ENCODE measurements at regions not wholly inside any gene's neighbourhood (a gene's known extent, or its start where the extent isn't known, plus 50 kb on each side); places are given as distances from the start of the nearest gene placed in this dataset.
"Not testable (repeated sequence)": the region's sequence is repeated elsewhere in the genome, so short reads cannot be mapped to it uniquely, and the experiment has no call there.

DNA sequence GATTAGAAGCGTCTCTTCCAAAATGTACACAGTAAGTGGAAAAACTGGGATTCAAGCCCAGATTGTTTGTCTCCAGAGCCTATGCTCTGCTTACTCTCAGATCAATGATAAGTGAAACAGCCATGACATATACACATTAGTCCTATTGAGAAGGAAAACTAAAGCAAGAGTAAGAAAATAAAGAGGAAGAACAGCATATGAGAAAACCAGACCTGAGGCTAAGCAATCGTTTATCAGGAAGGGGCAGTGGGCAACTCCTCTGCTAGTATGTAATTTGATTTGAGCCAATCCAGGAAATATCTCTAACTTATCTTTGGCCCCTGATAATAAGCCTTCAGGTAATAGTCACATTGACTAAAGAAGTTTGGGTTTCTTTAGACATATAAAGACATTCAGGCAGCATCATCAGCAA is 789.9 kb upstream of the C9orf72 start:
- no peak for DNase-seq

DNA sequence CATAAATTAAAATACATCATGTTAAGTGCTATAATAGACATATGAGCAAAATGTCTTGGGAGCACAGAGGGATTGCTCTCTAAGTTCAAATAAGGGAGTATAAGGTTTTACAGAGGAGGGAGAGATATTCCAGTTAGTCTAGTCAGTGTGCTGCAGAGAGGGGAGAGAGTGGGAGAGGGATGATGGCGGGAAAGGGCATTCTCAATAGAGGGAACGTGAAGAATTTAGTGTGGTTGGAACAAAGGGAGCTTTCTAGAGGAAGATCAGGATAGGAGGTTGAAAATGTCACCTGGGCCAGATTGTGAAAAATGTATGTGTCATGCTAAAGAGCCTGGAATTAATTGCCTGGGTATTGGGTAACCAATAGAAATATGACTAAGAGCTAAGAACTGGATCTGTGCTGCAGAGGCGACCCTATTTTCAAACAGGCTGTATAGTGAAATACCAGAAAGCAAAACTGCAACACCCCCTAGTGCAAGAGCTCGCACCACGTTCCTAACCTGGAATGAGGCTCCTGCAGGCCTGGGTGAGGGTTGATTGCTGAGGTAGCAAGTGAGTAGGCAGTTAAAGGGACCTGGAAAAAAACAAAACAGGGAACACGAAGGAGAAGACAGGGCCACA is 791.8 kb upstream of the C9orf72 start:
- DNase-seq = no peak

DNA sequence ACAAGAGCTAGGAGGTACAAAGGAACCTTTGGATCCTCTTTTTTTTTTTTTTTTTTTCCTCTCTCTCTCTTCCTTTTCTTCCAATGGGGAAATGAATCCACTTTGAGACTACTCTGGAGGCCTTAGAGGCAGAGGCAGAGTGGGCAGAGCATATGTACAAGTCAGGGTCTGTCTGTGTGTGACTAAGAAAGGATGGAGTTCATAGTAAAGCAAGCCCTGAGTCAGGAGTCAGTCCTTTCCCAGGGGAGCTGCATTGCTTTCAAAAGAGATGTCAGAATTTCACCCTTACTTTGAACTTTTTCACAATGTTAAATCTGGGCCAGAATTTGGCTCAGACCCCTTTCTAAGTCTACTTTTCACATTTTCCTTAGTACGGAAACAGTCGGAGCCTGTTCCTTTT is 792.4 kb upstream of the C9orf72 start:
- no peak for DNase-seq

DNA sequence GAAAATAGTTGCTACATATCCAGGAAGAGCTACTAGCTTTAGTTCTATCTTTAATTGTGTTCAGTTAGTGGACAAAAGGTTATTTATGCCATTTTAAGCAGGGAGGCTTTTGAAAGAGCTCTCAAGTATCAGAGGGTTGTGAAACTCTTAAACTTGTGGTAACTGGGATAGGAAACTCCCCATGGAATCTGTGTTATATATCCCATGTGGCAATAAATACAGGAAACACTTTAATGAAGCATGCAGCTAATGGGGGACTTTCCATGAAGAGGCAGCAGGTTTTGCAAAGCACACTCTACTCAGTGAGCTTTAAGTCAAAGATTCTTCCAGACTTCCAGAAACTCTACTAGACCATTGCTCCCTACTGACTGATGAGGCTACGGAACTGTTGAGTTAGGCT is 805.0 kb upstream of the C9orf72 start:
- no peak for DNase-seq

DNA sequence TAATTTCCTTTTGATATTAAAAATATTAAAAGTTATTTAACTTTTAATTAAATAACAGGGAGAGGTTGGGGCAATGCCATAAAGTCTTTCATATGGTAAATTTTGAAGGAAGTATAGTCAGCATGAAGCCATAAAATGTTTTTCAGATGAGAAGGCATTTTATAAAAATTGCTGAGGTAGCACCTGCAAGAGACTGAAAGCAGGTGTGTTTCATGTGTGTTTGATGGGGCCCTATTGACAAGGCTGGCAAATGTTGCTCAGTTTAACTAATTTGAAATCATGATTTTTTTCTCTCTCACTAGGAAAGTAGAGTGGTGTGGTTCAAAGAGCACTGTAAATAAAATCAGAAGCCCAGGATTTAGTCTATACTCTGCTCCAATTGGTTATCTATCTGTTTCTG is 805.8 kb upstream of the C9orf72 start:
- no peak for DNase-seq

DNA sequence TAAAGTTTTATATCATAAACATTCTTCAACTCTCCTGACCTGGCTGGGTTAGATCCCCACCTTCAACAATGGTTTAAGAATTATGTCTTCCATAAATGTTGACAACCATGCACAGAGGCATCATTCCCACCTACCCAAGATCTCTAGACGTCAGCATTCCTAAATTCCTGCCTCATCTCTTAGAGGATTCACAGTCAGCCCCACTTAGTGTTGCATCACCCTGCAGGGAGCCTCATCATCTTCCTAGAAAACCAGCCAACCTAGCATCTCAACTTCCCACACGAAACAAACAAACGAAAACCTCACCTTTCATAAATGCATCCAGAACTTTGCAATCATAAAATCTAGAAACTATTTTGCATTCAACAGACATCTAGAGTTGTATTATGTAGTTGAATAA is 816.1 kb upstream of the C9orf72 start:
- no peak for DNase-seq

DNA sequence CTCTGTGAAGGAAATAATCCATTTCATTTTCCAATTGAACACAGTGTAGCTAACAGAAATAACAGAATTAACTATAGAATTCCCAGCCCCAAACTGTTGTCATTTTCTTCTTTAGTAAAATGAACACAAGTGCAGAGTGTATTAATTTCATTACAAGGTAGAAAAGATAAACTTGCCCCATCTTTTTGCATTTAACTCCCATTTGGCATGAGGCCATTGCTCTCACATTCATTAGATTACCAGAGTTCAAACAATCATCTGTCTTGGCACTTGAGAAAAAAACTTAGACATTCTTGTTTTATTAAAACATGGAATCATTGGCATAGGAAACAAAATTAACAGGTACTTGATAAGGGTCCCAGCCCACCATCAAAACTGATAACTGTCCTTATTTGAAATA is 821.5 kb upstream of the C9orf72 start:
- no peak for DNase-seq

DNA sequence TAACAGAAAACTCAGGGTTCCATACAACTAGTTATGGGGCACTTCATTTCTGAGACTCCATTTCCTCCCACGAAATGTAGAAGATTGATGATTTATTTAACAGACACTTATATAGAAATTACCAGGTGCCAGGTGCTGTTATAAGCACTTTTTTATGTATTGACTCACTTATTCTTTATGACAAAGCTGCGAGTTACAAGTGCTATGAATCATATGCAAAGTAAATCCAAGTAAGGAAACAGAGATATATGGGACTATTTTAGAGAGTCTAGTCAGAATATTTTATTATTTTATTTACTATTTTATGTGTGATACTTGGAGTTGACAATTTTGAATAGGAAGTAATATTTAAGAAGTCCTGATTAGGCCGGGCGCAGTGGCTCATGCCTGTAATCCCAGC is 822.8 kb upstream of the C9orf72 start:
- no peak for DNase-seq

DNA sequence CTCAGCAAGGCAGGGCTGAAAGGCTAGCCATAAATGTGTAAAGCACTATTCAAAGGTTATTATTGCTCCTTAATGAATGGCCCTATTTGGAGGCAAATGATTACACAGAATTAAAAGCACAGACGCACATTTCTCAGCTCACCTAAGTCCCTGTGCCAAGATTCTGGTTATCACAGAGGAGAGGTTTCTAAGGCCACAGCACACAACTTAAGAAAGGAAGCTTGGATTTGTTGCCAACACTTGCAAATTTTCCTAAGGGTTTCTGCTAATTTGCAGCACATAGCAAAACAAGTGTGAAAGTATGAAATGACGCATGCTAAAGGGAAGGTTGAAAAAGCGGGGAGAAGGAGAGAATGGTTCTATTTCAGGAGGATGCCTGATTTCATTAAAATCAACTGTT is 834.1 kb upstream of the C9orf72 start:
- no peak for DNase-seq

DNA sequence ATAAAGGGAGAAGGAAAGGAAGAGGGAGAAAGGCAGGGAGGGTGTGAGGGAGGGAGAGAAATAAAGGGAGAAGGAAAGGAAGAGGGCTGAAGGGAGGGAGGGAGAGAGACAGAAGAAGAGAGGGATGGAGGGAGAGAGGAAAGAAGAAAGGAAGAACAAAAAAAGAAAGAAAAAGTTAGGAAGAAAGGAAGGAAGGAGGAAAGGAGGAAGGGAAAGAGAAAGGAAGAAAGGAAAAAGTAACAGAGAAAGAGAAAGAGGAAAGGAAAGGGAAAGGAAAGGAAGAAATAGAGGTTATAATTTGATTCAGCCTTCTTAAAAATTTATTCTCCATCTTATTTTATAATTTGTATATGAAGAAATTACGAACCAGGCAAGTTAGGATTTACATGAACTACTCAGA is 836.6 kb upstream of the C9orf72 start:
- DNase-seq = no peak

DNA sequence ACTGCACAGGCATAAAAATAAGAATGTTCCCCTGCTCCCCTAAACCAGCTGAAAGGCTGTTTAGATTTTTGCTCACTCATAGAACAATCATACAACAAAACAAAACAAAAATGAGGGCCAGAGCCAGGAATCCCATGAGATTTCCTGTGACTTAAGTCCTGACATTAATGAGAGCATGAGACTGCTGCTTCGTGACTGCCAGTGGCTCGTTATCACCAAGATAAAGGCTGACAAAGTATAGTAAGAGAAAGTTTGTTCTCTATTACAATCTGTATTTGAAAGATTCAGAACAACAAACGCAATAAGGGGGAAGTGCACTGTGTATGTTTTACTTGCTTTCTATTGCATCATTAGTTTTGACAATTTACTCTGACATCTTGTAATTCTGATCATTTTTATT is 837.1 kb upstream of the C9orf72 start:
- DNase-seq = no peak

DNA sequence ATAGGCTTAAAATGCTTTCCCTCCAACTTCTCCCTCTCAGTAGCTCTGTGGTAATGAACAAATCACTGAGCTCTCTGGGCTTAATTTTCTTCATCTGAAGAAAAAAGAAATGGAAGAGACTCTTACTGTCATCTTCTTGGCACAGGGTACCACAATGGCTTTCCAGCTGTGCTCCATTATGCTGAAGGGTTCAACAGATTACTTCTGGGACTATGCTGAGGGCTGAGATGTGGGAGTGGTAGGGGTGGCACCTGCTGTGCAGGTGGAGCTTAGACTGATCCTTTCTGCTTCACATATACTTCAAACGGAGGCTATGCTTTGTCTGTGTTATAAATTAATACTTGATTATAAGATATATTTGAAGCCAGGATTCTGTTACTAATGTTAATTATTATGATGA is 840.2 kb upstream of the C9orf72 start:
- no peak for DNase-seq

DNA sequence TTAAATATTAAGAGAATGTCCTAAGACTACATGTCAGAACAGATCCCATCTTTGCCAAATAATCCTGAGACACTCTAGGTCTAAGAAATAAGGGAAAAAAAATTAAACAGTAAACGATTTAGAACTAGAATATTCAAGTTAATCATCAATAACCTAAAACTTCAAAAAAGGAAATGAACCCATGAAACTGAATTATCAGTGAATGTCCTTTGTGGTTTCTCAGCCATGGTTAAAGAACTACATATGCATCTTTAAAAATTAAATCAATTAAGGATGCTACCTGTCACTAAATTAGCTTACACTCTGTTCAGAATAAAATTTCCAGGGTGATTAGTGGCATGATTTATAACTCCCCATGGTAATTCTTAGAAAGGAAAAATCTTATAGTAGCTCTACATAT is 850.0 kb upstream of the C9orf72 start:
- no peak for DNase-seq

DNA sequence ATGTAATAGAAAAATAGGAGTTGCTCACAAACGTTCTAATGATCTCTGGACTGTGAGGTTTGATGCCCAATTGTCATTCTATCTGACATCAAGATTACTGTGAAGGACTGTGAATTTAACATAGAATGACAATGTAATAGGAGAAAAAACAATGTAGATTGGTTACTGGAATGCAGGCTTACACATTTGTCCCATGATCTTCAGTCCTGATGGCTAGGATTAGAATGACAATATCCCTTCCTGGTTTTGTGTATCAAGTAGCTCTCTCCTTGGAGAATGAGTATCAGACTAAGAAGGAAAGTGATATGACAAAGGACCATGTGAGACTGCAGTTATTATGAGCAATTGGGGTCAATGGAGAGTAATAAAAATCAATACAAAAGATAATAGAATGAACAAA is 862.2 kb upstream of the C9orf72 start:
- DNase-seq = no peak

DNA sequence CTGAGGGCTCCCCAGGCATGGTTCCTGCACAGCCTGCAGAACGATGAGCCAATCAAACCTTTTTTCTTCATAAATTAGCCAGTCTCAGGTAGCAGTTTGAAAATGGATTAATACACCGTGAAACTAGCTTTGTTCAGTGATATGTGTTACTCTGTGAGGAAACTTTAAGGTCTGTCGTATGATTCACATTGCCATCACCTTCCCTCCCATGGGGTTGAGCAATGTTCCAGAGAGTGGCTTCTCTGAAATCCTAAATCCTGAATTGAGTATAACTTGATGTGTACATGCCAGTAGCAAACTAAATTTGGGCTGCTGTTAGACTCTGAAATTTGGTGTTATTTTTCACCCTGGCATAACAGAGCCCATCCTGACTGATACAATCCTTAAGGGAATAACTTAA is 866.4 kb upstream of the C9orf72 start:
- DNase-seq = no peak

DNA sequence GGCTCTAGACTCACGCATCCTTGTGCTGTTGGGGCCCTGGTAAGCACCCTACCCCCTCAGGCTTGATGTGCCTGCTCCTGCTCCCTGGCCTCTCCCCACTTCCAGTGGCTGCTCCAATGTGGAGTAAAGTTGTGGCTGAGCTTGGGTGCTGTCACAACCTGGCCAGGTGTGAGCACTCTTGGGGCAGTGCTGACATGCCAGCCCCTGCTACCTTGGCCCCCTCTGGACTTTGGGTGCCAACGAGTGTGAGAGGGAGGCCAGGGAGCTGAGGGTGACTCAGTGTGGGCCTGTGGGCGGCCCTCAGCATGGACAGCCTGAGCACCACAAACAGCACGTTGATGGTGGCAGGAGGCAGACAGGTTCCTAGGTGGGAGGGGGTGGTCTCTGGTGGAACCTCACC is 870.2 kb upstream of the C9orf72 start:
- DNase-seq = no peak

DNA sequence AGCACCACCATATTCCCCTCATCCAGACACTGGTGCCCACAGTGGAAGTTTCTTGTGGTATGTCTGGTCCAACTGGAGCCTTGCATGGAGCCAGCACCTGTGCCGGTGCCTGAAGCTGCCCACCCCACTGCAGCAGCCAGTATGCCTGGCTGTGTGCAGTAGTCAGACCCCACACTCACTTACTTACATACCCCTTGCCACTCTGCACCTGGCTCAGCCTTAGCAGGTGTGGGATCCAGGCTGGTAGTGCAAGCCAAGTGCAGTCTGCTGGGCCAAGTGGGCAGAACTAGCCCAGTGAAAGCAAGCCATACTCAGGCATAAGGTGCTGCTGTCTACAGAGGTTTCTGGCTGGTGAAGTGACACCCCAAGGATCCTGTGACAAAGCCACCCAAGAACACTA is 871.4 kb upstream of the C9orf72 start:
- DNase-seq = no peak

DNA sequence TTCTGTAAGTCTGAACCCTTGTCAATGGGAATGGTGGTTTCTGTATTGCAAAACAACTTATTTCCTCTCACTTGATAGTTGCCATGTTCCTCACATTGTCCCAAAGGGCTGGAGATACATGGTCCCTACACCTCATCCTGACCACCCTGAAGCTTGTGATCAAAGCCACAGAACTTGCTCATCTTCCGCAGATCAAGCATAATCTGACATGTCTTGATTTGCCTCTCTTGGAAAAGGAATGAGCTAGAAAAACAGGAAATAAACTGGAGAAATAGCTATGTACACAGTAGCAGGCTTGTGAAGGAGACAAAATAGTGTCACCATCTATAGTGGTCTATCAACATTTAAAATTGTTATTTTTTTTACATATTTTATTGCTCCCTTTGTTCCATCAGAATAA is 871.9 kb upstream of the C9orf72 start:
- DNase-seq = no peak

DNA sequence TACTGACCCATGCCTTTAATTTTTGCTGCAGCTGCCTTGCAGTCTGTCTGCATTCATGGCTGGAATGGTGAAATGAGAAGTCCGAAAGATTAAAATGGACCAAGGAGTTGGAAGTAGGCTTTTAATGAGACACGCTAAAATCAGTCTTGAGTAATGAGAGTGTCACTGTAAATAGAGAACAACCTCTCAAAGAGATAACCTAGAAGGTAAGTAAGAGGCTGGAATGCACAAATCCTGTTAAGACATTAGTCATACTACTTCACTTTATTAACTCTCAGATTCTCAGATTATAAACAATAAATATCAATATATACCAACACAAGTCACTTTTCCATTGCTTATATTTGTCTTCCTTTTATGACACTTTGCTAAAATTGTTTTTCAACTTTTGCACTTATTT is 880.6 kb upstream of the C9orf72 start:
- DNase-seq = no peak

DNA sequence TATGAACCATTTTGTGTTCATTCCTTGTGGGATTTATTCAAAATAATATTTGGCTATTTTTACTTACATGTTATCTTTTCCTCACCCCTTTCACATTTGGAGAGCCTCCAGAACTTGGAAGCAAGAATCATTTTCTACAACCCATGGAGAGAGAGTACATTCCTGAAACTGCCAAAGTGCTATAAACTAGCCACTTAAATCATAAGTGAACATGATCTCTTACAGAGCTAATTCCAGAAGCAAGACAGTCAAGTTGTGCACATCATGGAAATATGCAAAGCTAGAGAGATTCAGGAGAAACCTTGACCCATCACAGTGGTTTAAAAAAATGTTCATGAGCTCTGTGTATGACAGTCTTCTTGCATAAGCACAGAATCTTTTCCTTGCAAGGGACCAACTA is 883.6 kb upstream of the C9orf72 start:
- DNase-seq = no peak

DNA sequence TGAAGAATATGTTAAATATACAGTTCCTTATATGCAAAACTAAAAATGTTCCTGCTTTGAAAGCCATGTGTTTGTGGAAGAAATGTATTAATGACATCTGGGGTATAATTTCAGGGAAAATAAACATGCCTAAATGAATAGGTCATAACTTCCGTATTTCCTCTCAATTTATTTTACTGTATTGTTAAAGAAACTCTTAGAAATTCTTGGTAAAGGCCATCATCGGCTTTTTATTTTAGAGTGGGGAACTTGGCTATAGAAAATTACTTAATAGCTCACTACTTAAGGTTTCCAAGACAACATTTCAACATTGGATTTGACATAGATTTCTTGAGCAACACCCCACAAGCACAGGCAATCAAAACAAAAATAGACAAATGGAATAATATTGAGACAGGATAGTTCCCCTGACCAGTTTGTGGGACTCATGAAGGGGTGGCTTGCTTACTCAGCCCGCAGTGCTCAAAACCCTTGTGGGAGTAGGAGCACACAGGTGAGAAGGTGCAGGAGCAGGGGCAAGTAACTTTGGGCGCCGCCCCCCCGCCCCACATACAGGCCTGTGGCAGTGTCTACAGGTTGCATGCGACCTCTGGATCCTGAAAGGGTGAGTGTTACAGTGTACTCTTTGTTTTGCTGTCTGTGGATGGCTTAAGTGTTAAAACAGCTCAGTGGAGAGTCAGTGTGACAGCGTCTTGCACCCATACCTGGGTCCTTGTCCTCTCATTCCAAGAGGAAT is 891.4 kb upstream of the C9orf72 start:
- DNase-seq = no peak

DNA sequence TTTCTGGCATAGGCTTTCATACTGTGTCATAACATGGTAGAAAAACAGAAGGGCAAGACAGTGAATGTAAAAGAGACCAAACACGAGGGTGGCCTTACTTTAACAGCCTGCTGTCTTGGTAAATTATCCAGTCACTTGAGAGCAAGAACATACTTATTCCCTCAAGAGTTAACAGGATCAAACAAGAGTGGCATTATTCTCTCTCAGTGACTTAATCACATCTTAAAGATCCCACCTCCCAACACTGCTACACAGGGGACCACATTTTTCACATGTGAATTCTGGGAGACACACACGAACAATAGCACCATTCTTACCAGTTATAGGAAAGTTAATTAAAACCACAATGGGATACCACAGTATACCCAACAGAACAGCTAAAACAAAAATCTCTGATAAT is 898.0 kb upstream of the C9orf72 start:
- DNase-seq = no peak

DNA sequence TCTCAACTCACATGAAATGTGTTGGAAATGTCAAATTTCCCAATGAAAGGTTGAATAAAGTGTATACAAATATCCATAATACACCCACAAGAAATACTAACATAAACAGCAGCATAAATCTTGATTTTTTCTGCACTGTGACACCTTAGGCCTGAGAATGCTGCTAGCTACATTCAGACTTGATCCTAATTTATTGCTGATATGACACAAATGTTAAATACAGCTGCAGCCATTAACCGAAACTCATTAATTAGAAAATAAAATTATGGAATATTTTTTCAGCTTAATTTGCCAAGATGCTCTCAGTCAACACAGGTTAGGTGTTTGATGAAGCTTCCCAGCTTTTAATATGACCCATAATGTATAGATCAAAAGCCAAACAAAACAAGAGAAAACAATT is 914.3 kb upstream of the C9orf72 start:
- no peak for DNase-seq

DNA sequence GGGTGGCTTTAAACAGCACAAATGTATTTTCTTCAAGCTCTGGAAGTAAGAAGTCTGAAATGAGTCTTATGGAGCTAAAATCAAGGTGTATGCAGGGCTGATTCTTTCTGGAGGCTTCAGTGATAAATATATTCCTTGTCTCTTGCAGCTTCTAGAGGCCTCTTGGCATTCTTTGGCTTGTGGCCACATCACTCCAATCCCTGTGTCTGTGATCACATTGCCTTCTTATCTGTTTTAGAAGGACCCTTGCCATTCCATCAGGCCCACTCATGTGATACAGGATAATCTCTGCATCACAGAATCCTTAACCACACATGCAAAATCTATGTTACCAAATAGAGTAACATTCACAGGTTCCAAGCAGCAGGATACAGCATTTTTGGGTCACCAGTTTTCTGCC is 917.8 kb upstream of the C9orf72 start:
- DNase-seq = no peak

DNA sequence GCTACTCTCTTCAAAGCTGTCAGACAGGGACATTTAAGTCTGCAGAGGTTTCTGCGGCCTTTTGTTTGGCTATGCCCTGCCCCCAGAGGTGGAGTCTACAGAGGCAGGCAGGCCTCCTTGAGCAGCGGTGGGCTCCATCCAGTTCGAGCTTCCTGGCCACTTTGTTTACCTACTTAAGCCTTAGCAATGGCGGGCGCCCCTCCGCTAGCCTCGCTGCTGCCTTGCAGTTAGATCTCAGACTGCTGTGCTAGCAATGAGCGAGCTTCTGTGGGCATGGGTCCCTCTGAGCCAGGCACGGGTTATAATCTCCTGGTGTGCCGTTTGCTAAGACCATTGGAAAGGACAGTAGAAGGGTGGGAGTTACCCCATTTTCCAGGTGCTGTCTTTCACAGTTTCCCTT is 924.9 kb upstream of the C9orf72 start:
- DNase-seq = not testable (repeated sequence)
